HG03469 (cell line): ENCODE measurements at regions not wholly inside any gene's neighbourhood (a gene's known extent, or its start where the extent isn't known, plus 50 kb on each side); places are given as distances from the start of the nearest gene placed in this dataset.
"Not testable (repeated sequence)": the region's sequence is repeated elsewhere in the genome, so short reads cannot be mapped to it uniquely, and the experiment has no call there.

Source experiments
- ATAC-seq: cut with Tn5 transposase; IDR thresholded peaks from one replicate; pipeline ENCODE4 v1.9.1; 2021; ENCODE audit warnings: mild to moderate bottlenecking, moderate library complexity, moderate number of reproducible peaks; ENCODE audit not compliant: unreplicated experiment

GRCh38 chr5:92144824-92145223, 761.7 kb upstream of the ARRDC3 start:
- no peak for ATAC-seq

DNA sequence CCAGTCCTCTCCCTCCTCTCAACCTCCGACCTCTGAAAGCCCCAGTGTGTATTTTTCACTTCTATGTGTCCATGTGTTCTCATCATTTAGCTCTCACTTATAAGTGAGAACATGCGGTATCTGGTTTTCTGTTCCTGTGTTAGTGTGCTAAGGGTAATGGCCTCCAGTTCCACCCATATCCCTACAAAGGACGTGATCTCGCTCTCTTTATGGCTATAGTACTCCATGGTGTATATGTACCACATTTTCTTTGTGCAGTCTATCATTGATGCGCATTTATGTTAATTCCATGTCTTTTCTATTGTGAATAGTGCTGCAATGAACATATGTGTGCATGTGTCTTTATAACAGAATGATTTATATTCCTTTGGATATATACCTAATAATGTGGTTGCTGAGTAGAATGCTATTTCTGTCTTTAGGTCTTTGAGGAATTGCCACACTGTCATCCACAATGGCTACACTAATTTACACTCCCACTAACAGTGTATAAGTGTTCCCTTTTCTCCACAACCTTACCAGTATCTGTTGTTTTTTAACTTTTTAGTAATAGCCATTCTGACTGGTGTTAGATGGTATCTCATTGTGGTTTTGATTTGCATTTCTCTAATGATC, 749.3 kb upstream of the ARRDC3 start:
- ATAC-seq = not testable (repeated sequence)

DNA sequence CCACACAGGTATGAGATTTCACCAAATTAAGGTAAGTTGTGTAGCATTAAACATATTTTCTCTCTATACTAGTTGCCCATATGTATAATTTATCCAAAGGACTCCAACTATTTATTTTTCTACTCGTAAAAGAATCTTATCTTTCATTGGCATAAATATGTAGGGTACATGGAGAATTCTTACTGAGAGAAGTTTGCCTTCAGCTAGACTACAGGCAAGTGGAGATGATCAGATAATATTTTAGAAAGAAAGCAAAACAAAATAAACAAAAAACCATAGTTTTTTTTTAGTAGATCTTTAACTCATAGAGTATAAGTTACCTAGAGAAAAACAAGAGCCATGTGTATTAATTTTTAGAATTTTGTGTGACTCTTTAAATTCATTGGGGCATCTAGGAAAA, 743.1 kb upstream of the ARRDC3 start:
- no peak for ATAC-seq

DNA sequence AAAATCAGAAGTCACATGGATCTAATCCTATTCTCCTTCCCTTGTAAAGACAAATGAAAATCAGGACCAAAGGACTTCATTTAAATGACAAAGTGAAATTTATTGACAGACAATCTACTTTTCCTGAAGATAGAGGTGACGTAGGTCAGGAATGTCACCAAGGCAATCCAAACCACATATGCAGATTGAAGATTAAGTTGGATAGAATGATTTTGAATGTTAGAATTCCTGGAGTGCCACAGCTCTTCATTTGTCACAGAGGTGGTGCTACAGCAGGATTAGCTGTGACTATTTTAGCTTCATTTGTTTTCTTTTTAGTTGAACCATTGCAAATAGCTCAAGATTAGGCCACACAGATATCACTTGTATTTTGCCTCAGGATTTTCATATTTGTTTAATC, 736.0 kb upstream of the ARRDC3 start:
- no peak for ATAC-seq

GRCh38 chr5:92106808-92107207, 723.7 kb upstream of the ARRDC3 start:
- no peak for ATAC-seq

GRCh38 chr5:92104126-92104525, 721.0 kb upstream of the ARRDC3 start:
- ATAC-seq = no peak

DNA sequence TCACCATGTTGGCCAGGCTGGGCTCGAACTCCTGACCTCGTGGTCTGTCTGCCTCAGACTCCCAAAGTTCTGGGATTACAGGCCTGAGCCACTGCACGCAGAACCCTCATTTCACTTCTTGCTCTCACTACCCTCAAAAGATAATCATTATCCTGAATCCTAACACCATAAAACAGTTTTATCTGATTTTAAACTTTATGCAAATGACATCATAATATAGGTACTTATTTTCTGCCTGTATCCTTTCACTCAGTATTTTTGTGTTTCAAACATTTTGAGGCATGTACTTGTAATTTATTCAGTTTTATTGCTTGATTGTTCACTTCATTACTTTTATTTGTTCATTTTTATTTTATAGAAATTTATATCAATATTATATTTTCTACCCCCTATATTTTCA, 719.2 kb upstream of the ARRDC3 start:
- no peak for ATAC-seq

GRCh38 chr5:92092239-92092638, 709.1 kb upstream of the ARRDC3 start:
- ATAC-seq = no peak

DNA sequence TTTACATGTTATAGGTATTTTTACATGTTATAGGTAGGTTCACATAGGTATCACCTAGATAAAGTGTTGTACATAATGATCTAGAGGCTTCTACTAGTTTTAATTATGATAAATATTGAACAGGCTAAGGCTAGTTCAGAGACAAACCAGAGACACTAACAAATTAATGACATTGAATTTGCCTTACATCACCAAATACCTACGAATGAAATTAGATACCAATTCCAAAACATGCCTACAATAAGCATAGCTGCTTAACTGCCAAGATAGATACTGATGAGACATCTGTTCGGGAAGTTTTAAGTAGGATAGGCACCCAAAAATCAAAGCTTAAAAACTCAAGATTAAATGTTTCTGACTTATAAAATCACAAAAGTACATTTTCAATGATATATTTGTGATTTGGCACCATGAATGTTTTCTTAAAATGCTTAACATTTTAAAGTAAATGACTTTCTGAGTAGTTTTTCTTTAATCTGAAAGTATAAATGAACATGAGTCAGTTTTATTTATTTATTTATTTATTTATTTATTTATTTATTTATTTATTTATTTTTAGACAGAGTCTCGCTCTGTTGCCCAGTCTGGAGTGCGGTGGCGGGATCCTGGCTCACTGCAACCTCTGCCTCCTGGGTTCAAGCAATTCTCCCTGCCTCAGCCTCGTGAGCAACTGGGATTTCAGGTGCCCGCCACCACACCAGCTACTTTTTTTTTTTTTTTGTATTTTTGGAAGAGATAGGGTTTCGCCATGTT, 703.1 kb upstream of the ARRDC3 start:
- no peak for ATAC-seq

GRCh38 chr5:92081958-92082712, 699.0 kb upstream of the ARRDC3 start:
- no peak for ATAC-seq

- no peak for ATAC-seq
Observed at GRCh38 chr5:92070786-92071185, 687.7 kb upstream of the ARRDC3 start.

DNA sequence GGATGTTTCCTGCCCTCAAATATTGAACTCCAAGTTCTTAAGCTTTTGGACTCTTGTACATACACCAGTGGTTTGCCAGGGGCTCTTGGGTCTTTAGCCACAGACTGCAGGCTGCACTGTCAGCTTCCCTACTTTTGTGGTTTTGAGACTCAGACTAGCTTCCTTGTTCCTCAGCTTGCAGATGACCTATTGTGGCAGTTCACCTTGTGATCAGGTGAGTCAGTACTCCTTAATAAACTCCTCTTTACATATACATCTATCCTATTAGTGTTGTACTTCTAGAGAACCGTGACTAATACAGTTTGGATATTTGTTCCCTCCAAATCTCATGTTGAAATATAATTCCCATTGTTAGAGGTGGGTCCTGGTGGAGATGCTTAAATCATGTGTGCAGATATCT, 681.9 kb upstream of the ARRDC3 start:
- no peak for ATAC-seq

DNA sequence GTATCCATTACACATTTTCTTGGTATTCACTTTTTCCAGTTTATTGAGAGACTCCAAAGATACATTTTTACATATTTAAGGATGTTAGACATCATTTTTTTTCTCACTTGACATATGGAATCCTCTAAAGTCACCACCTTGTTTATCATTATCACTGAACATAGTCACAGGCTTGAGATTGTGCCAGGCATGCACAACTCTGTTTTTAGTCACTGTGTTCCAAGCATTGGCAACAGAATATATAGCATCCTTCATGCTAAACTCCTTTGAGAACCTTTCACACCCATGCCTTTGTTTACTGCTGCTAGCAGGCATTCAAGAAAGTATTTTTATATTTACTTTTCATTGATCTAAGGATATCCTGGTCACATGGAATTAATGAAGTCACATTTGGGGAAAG, 668.6 kb upstream of the ARRDC3 start:
- ATAC-seq = no peak

GRCh38 chr5:92050970-92051369, 667.9 kb upstream of the ARRDC3 start:
- ATAC-seq = no peak

GRCh38 chr5:92041911-92042660, 659.0 kb upstream of the ARRDC3 start:
- no peak for ATAC-seq

DNA sequence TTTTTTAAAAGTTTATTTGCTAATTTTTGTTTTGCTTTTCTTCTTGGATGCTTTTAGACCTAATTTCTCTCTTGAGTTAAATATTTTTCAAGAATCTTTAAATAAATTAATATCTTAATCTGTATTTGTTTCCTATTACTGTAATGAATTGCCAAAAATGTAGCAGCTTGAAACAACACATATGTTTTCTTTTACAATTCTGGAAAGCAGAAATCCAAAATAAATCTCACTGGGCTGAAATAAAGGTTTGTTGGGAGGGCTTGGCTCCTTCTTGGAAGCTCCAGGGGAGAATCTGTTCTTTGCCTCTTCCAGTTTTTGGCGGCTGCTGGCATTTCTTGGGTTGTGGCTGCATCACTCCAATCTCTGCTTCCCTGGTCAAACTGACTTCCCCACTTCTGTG, 658.1 kb upstream of the ARRDC3 start:
- no peak for ATAC-seq

DNA sequence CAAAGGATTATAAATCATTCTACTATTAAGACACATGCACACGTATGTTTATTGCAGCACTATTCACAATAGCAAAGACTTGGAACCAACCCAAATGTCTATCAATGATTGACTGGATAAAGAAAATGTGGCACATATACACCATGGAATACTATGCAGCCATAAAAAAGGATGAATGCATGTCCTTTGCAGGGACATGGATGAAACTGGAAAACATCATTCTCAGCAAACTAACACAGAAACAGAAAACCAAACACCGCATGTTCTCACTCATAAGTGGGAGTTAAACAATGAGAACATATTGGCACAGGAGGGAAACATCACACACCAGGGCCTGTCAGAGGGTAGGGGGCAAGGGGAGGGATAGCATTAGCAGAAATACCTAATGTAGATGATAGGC, 646.7 kb upstream of the ARRDC3 start:
- ATAC-seq = not testable (repeated sequence)

- ATAC-seq = no peak
Observed at GRCh38 chr5:92023555-92023954, 640.4 kb upstream of the ARRDC3 start.

- ATAC-seq = no peak
Observed at GRCh38 chr5:92023141-92023471, 640.0 kb upstream of the ARRDC3 start.

GRCh38 chr5:92022415-92023140, 639.5 kb upstream of the ARRDC3 start:
- ATAC-seq = no peak
